Caco-2 (cell line): ENCODE measurements at regions not wholly inside any gene's neighbourhood (a gene's known extent, or its start where the extent isn't known, plus 50 kb on each side); places are given as distances from the start of the nearest gene placed in this dataset.

ENCODE experiments used
- BruUV-seq: library from RNA; stranded (reverse); fragments of 400-500 nt; replicated peaks from 2 replicates; lab custom pipeline; 2021; lab: Mats Ljungman, UMichigan
- CTCF ChIA-PET: fragments of 300-600 bp; sonication (Branson Sonifier 250); formaldehyde crosslinking; loops from one replicate; lab custom pipeline; 2022; ENCODE audit warnings: antibody characterized with exemption; lab: Charles Lee
- POLR2A ChIA-PET: fragments of 300-600 bp; sonication (Branson Sonifier 250); formaldehyde crosslinking; loops from one replicate; lab custom pipeline; 2022; ENCODE audit warnings: antibody characterized with exemption; lab: Charles Lee
- DNase-seq, 2 experiments: peaks; one replicate each; pipeline versions ENCODE4 v3.0.0 to v3.0.0-alpha.2; 2020 to 2022
- H3K27me3 ChIP-seq: replicated peaks from 2 replicates; pipeline ENCODE4 v1.6.0; 2011; ENCODE audit warnings: low read length; ENCODE audit not compliant: control insufficient read depth, insufficient read depth
- H3K36me3 ChIP-seq: 2 replicates; pipeline ENCODE4 v1.5.1; 2011; ENCODE audit warnings: low read length; ENCODE audit not compliant: control insufficient read depth, insufficient read depth
- H3K4me1 ChIP-seq: fragments of 250-450 bp; sonication (Bioruptor Pico); 2 replicates; pipeline ENCODE4 v1.5.1; 2020; ENCODE audit warnings: mild to moderate bottlenecking
- H3K4me3 ChIP-seq: 2 replicates; pipeline ENCODE4 v1.5.1; 2011; ENCODE audit warnings: low read depth, mild to moderate bottlenecking, control low read depth, low read length
- H3K9me3 ChIP-seq: fragments of 250-450 bp; sonication (Bioruptor Pico); 2 replicates; pipeline ENCODE4 v1.5.1; 2020; ENCODE audit warnings: mild to moderate bottlenecking, moderate library complexity
- H3K27ac Mint-ChIP-seq: one replicate; pipeline ENCODE4 v1.8.0; 2022; ENCODE audit warnings: mixed read lengths; ENCODE audit not compliant: unreplicated experiment
- H3K27me3 Mint-ChIP-seq: one replicate; pipeline ENCODE4 v1.8.0; 2022; ENCODE audit warnings: mixed read lengths; ENCODE audit not compliant: insufficient read depth, unreplicated experiment
- H3K36me3 Mint-ChIP-seq: one replicate; pipeline ENCODE4 v1.8.0; 2022; ENCODE audit warnings: mild to moderate bottlenecking, mixed read lengths; ENCODE audit not compliant: insufficient read depth, unreplicated experiment
- H3K4me1 Mint-ChIP-seq: one replicate; pipeline ENCODE4 v1.8.0; 2022; ENCODE audit warnings: low read depth, mixed read lengths; ENCODE audit not compliant: unreplicated experiment
- H3K4me3 Mint-ChIP-seq: one replicate; pipeline ENCODE4 v1.8.0; 2022; ENCODE audit warnings: mild to moderate bottlenecking, moderate library complexity, mixed read lengths; ENCODE audit not compliant: unreplicated experiment
- H3K9me3 Mint-ChIP-seq: one replicate; pipeline ENCODE4 v1.8.0; 2022; ENCODE audit warnings: mixed read lengths; ENCODE audit not compliant: unreplicated experiment
- intact Hi-C: fragments of 100-400 bp; cut with micrococcal nuclease; formaldehyde crosslinking; loops from one replicate; pipeline ENCODE4 v1.10.0; 2022; ENCODE audit not compliant: unreplicated experiment
- TF ChIP-seq, protein P1 (sequence below), 2 experiments: fragments of 200-600 bp in 1 of 2; IDR thresholded peaks; 1 replicate in 1 of 2; 2 replicates in 1 of 2; pipeline versions ENCODE4 v1.5.1 to v1.8.0; 2011 to 2022; ENCODE audit warnings: antibody characterized with exemption in 1 of 2, control low read depth in 1 of 2, inconsistent platforms in 1 of 2, low read depth in 1 of 2, low read length in 1 of 2, mild to moderate bottlenecking in 1 of 2, moderate library complexity in 1 of 2; ENCODE audit not compliant: insufficient read depth in 1 of 2, severe bottlenecking in 1 of 2, unreplicated experiment in 1 of 2

DNA sequence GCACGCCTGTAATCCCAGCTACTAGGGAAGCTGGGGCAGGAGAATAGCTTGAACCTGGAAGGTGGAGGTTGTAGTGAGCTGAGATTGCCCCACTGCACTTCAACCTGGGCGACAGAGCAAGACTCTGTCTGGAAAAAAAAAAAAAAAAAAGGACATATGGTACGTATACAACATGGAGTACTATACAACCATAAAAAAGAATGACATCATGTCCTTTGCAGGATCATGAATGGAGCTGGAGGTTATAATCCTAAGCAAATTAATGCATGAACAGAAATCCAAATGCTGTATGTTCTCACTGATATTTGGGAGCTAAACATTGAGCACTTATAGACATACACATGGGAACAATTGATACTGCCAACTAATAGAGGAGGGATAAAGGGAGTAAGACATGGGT, 99.3 kb upstream of the KCNJ3 start:
- no peaks in the 10 kb centered on the region for H3K9me3 Mint-ChIP-seq
- no peaks in the 10 kb centered on the region for H3K4me1 Mint-ChIP-seq
- Histone ChIP-seq H3K36me3 (no peaks in the 10 kb centered on the region), H3K4me1 (no peaks in the 10 kb centered on the region), H3K27me3 (no peaks in the 10 kb centered on the region), H3K9me3 (no peaks in the 10 kb centered on the region), H3K4me3 (no peak overlapping the region)
- no peak for DNase-seq
- peaks cover 2% of the 10 kb centered on the region for H3K27me3 Mint-ChIP-seq
- H3K36me3 Mint-ChIP-seq, result no peaks in the 10 kb centered on the region
- H3K27ac Mint-ChIP-seq, result no peak overlapping the region
- H3K4me3 Mint-ChIP-seq, result no peak overlapping the region
- BruUV-seq, result no TSS peak
- TF ChIP-seq, protein P1, sequence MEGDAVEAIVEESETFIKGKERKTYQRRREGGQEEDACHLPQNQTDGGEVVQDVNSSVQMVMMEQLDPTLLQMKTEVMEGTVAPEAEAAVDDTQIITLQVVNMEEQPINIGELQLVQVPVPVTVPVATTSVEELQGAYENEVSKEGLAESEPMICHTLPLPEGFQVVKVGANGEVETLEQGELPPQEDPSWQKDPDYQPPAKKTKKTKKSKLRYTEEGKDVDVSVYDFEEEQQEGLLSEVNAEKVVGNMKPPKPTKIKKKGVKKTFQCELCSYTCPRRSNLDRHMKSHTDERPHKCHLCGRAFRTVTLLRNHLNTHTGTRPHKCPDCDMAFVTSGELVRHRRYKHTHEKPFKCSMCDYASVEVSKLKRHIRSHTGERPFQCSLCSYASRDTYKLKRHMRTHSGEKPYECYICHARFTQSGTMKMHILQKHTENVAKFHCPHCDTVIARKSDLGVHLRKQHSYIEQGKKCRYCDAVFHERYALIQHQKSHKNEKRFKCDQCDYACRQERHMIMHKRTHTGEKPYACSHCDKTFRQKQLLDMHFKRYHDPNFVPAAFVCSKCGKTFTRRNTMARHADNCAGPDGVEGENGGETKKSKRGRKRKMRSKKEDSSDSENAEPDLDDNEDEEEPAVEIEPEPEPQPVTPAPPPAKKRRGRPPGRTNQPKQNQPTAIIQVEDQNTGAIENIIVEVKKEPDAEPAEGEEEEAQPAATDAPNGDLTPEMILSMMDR (IDR thresholded peaks at IDR 0.05; ENCODE audit: insufficient read depth in 1 of 2, low read depth in 1 of 2, low read length in 1 of 2, severe bottlenecking in 1 of 2, unreplicated experiment in 1 of 2), result no peak
- ChIA-PET POLR2A (no interaction called here), CTCF (no interaction called here)
- intact Hi-C loops, result no loop called here

DNA sequence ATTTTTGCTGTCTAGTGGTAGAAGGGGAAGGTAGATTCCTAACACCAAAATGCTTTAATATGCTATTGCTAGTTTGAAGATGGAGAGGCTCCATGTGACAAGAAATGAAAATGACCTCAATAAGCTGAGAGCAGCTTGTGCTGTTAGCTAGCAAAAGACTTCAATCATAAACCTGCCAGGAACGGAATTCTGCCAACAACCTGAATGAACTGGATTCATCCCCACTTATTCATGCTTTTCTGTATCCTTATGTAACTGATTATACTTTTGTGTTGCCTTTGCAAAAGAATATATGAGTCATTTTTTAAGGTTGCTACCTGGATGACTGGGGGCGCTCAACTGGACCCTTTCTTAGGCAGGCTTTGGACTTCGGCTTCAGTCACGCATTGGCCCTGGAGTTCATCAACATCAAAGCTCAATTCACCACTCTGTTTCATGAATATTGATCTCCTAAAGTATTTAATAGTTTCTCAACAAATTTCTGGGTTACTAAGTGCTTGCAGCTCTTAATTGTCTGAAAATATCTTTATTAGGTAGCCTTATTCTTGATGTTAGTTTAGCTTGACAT, 97.5 kb upstream of the KCNJ3 start:
- H3K4me3 ChIP-seq, result no peak overlapping the region
- H3K27me3 Mint-ChIP-seq, result no peaks in the 10 kb centered on the region
- no peaks in the 10 kb centered on the region for H3K27me3 ChIP-seq
- H3K9me3 ChIP-seq, result no peaks in the 10 kb centered on the region
- no peaks in the 10 kb centered on the region for H3K36me3 ChIP-seq
- TF ChIP-seq, protein P1 (IDR thresholded peaks at IDR 0.05; ENCODE audit: insufficient read depth in 1 of 2, low read depth in 1 of 2, low read length in 1 of 2, severe bottlenecking in 1 of 2, unreplicated experiment in 1 of 2), result no peak
- H3K4me1 Mint-ChIP-seq, result no peaks in the 10 kb centered on the region
- H3K9me3 Mint-ChIP-seq, result no peaks in the 10 kb centered on the region
- no peak overlapping the region for H3K4me3 Mint-ChIP-seq
- H3K27ac Mint-ChIP-seq, result no peak overlapping the region
- no TSS peak for BruUV-seq
- intact Hi-C loops, result no loop called here
- CTCF ChIA-PET, result no interaction called here
- H3K36me3 Mint-ChIP-seq, result no peaks in the 10 kb centered on the region
- POLR2A ChIA-PET, result no interaction called here
- no peak for DNase-seq
- H3K4me1 ChIP-seq, result no peaks in the 10 kb centered on the region

GRCh38 chr2:154603682-154604081, 94.8 kb upstream of the KCNJ3 start:
- Histone ChIP-seq H3K36me3 (no peaks in the 10 kb centered on the region), H3K27me3 (no peaks in the 10 kb centered on the region), H3K4me1 (no peaks in the 10 kb centered on the region), H3K9me3 (no peaks in the 10 kb centered on the region), H3K4me3 (no peak overlapping the region)
- no peak for DNase-seq
- POLR2A ChIA-PET, result no interaction called here
- intact Hi-C loops, result no loop called here
- TF ChIP-seq, protein P1 (IDR thresholded peaks at IDR 0.05; ENCODE audit: insufficient read depth in 1 of 2, low read depth in 1 of 2, low read length in 1 of 2, severe bottlenecking in 1 of 2, unreplicated experiment in 1 of 2), result no peak
- CTCF ChIA-PET, result no interaction called here
- no TSS peak for BruUV-seq
- no peaks in the 10 kb centered on the region for H3K9me3 Mint-ChIP-seq
- no peak overlapping the region for H3K4me3 Mint-ChIP-seq
- no peaks in the 10 kb centered on the region for H3K27me3 Mint-ChIP-seq
- H3K27ac Mint-ChIP-seq, result no peak overlapping the region
- H3K36me3 Mint-ChIP-seq, result no peaks in the 10 kb centered on the region
- no peaks in the 10 kb centered on the region for H3K4me1 Mint-ChIP-seq
